GM12892 (cell line): ENCODE measurements at regions not wholly inside any gene's neighbourhood (a gene's known extent, or its start where the extent isn't known, plus 50 kb on each side); places are given as distances from the start of the nearest gene placed in this dataset.

Experiments
- POLR2A ChIP-seq: IDR thresholded peaks from 2 replicates; pipeline ENCODE4 v1.6.1; 2011; ENCODE audit warnings: low read depth, low read length, control low read depth
- POLR2AphosphoS5 ChIP-seq: IDR thresholded peaks from 2 replicates; pipeline ENCODE4 v1.6.1; 2011; ENCODE audit warnings: low read depth, low read length, control low read depth

DNA sequence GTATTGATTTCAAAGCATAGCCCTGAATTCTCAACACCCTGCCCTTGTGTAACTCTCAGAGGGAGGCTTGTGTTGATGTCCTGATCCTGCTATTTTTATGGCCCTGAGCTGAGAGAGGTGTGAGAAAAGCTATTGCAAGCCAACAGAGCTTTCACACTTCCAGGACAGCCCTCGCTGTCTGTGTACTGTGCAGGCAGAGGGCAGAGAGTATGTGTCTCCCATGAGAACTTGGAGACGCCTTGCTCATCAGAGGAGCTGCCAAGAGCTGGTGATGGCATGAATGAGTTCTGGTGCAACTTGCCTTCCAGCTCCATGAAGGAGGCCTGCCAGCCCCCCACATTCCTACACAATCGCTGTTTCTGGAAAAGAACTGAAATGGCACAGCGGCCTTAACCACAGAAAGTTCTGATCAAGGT lies 144.1 kb upstream of the AJAP1 start:
- TF ChIP-seq POLR2A (no peak), POLR2AphosphoS5 (no peak)
